Trophoblast cell (in vitro differentiated cells and primary cell): ENCODE measurements at regions not wholly inside any gene's neighbourhood (a gene's known extent, or its start where the extent isn't known, plus 50 kb on each side); places are given as distances from the start of the nearest gene placed in this dataset.
A peak's percentile ranks its signal among the peaks of the same experiment; 100 is the strongest.

Experiments used
- DNase-seq, 2 donors: peaks; one replicate each; pipeline ENCODE4 v3.0.0-alpha.2; 2016
- H2AFZ ChIP-seq: 2 replicates; pipeline ENCODE4 v1.6.1; 2013; ENCODE audit warnings: low read length, moderate library complexity, mild to moderate bottlenecking; ENCODE audit not compliant: insufficient read depth, poor library complexity
- H2AK5ac ChIP-seq: 2 replicates; pipeline ENCODE4 v1.6.1; 2013; ENCODE audit warnings: mild to moderate bottlenecking, low read length
- H2BK120ac ChIP-seq: 2 replicates; pipeline ENCODE4 v1.6.1; 2013; ENCODE audit warnings: low read length, mild to moderate bottlenecking, moderate library complexity; ENCODE audit not compliant: insufficient read depth, poor library complexity
- H2BK12ac ChIP-seq: 2 replicates; pipeline ENCODE4 v1.6.1; 2013; ENCODE audit warnings: mild to moderate bottlenecking, low read length, moderate library complexity
- H2BK5ac ChIP-seq: 2 replicates; pipeline ENCODE4 v1.6.1; 2013; ENCODE audit warnings: low read length, low read depth, moderate library complexity, mild to moderate bottlenecking; ENCODE audit not compliant: poor library complexity
- H3K14ac ChIP-seq: 2 replicates; pipeline ENCODE4 v1.6.1; 2013; ENCODE audit warnings: mild to moderate bottlenecking, low read length
- H3K18ac ChIP-seq: 2 replicates; pipeline ENCODE4 v1.6.1; 2013; ENCODE audit warnings: mild to moderate bottlenecking, low read length
- H3K23ac ChIP-seq: 2 replicates; pipeline ENCODE4 v1.6.1; 2013; ENCODE audit warnings: low read length
- H3K27ac ChIP-seq: 2 replicates; pipeline ENCODE4 v1.5.1; 2013; ENCODE audit warnings: low read depth, mild to moderate bottlenecking, inconsistent platforms, low read length, moderate library complexity
- H3K27me3 ChIP-seq: 2 replicates; pipeline ENCODE4 v1.6.1; 2013; ENCODE audit warnings: inconsistent platforms, mild to moderate bottlenecking, low read length, moderate library complexity; ENCODE audit not compliant: insufficient read depth
- H3K36me3 ChIP-seq, 2 experiments: 1 replicate in 1 of 2; 2 replicates in 1 of 2; pipeline ENCODE4 v1.6.1; 2013; ENCODE audit warnings: low read length in 2 of 2, mild to moderate bottlenecking in 2 of 2, moderate library complexity in 1 of 2; ENCODE audit not compliant: insufficient read depth in 2 of 2, control insufficient read depth in 1 of 2
- H3K4ac ChIP-seq: 2 replicates; pipeline ENCODE4 v1.6.1; 2013; ENCODE audit warnings: low read depth, mild to moderate bottlenecking, low read length, moderate library complexity
- H3K4me1 ChIP-seq, 2 experiments: 1 replicate in 1 of 2; 2 replicates in 1 of 2; pipeline ENCODE4 v1.6.1; 2013; ENCODE audit warnings: low read length in 2 of 2, mild to moderate bottlenecking in 2 of 2, moderate library complexity in 1 of 2; ENCODE audit not compliant: insufficient read depth in 2 of 2, control insufficient read depth in 1 of 2
- H3K4me2 ChIP-seq: 2 replicates; pipeline ENCODE4 v1.6.1; 2013; ENCODE audit warnings: inconsistent platforms, mild to moderate bottlenecking, low read length, moderate library complexity
- H3K4me3 ChIP-seq: 2 replicates; pipeline ENCODE4 v1.5.1; 2013; ENCODE audit warnings: mild to moderate bottlenecking, low read depth, low read length, inconsistent platforms
- H3K79me1 ChIP-seq: one replicate; pipeline ENCODE4 v1.6.1; 2013; ENCODE audit warnings: low read length
- H3K79me2 ChIP-seq: 2 replicates; pipeline ENCODE4 v1.6.1; 2013; ENCODE audit warnings: low read length, mild to moderate bottlenecking; ENCODE audit not compliant: control insufficient read depth, insufficient read depth, poor library complexity
- H3K9ac ChIP-seq: 2 replicates; pipeline ENCODE4 v1.6.1; 2013; ENCODE audit warnings: mild to moderate bottlenecking, low read length
- H3K9me3 ChIP-seq: 2 replicates; pipeline ENCODE4 v1.6.1; 2013; ENCODE audit warnings: low read depth, mild to moderate bottlenecking, control low read depth, inconsistent platforms, low read length; ENCODE audit not compliant: insufficient read depth
- H4K12ac ChIP-seq: 2 replicates; pipeline ENCODE4 v1.6.1; 2013; ENCODE audit warnings: low read depth, mild to moderate bottlenecking, low read length, moderate library complexity
- H4K8ac ChIP-seq: 2 replicates; pipeline ENCODE4 v1.6.1; 2013; ENCODE audit warnings: low read depth, mild to moderate bottlenecking, low read length, moderate library complexity
- H4K91ac ChIP-seq: one replicate; pipeline ENCODE4 v1.6.1; 2013; ENCODE audit warnings: low read depth, mild to moderate bottlenecking, low read length, moderate library complexity
- WGBS: extraction: QIAGEN DNeasy Blood & Tissue Kit; methylation state at CpG from one replicate; pipeline ENCODE4 v1.1.7; 2013; ENCODE audit warnings: missing lambda C conversion rate; ENCODE audit not compliant: insufficient read length, insufficient coverage; ENCODE audit errors: extremely low coverage; 5-methylcytosine and 5-hydroxymethylcytosine counted together

DNA sequence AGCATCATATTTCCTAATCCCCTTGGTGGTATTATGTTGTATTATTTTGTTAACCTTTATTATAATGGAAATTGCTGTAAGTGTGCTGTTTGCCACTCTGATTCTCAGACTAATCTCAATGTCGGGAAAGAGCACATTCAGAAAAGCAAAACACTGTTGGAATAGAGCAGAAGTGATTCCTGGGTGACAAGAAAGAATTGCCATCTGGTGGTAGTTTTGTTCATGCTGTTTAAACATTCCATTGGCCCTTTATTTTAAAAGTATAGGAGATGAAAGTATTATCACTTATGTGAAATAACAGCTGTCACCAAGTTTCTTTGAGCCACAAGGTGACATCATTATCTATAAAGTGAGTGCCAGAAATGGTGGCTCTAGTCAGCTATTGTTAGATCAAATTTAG, 301.3 kb upstream of the SGCD start:
- Histone ChIP-seq H3K4me1 (no peaks in the 10 kb centered on the region), H3K9me3 (no peaks in the 10 kb centered on the region), H3K4me2 (no peak overlapping the region), H4K91ac (no peak overlapping the region), H3K4ac (no peak overlapping the region), H4K12ac (no peak overlapping the region), H3K14ac (no peak overlapping the region), H3K79me1 (no peaks in the 10 kb centered on the region), H3K18ac (no peak overlapping the region), H2BK5ac (no peak overlapping the region), H2AFZ (no peak overlapping the region), H3K9ac (no peak overlapping the region), H4K8ac (no peak overlapping the region), H3K23ac (no peak overlapping the region), H2BK120ac (no peak overlapping the region), H3K27me3 (no peaks in the 10 kb centered on the region), H3K27ac (no peak overlapping the region), H2BK12ac (no peak overlapping the region), H3K36me3 (no peaks in the 10 kb centered on the region), H2AK5ac (no peak overlapping the region), H3K79me2 (no peaks in the 10 kb centered on the region), H3K4me3 (no peak overlapping the region)
- WGBS, result no CpG with 5 or more reads among the region's 1 CpG
- DNase-seq, result no peak

DNA sequence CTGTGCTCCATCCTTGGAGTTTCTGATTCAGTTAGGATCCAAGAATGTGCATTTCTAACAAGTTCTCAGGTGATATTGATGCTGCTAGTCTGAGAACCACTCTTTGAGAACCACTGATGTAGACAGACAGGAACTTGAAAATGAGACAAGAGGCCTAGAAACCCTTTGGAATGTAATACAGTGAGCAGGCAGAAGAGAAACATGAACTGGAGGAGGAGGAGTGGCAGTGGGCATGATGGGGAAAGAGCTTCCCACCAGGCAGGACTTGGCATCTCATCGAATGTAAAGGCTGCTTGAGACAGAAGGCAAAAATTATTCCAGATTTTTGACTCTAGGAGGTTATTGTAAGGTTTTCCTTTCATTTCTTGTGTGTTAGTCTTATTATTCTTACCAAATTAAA, 295.8 kb upstream of the SGCD start:
- no peak overlapping the region for H3K18ac ChIP-seq
- no peak overlapping the region for H3K27ac ChIP-seq

DNA sequence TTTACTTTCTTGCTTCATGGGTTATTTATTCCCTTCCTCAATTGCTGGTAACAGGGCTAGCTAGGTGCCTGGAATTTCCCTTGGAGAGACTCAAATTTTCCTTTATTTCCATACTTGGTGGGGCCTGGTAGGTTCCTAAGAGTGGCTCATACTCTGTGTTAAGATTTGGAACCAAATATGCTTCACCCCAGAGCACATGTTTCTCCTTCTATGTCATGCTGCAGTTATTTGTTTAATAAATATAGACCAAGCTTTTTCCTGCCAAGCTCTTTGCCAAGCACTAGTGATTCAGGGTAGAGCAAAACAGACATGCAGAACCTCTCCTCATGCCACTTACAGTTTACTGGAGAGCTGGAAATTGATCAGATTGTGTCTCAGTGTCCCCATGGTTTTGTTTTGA, 290.3 kb upstream of the SGCD start:
- no peak overlapping the region for H3K9ac ChIP-seq
- no peak for DNase-seq
- H2BK12ac ChIP-seq, result no peak overlapping the region
- no peak overlapping the region for H2AK5ac ChIP-seq
- H3K27ac ChIP-seq, result no peak overlapping the region
- H3K79me1 ChIP-seq, result no peaks in the 10 kb centered on the region
- no peaks in the 10 kb centered on the region for H3K9me3 ChIP-seq
- no peak overlapping the region for H4K8ac ChIP-seq
- H4K91ac ChIP-seq, result no peak overlapping the region
- no peaks in the 10 kb centered on the region for H3K27me3 ChIP-seq
- H2BK5ac ChIP-seq, result no peak overlapping the region
- H3K4me2 ChIP-seq, result no peak overlapping the region
- no peak overlapping the region for H3K23ac ChIP-seq
- H2BK120ac ChIP-seq, result no peak overlapping the region
- no peak overlapping the region for H3K4me3 ChIP-seq
- no peak overlapping the region for H3K4ac ChIP-seq
- H3K79me2 ChIP-seq, result no peaks in the 10 kb centered on the region
- no peak overlapping the region for H3K14ac ChIP-seq
- H3K4me1 ChIP-seq, result no peaks in the 10 kb centered on the region
- no peak overlapping the region for H4K12ac ChIP-seq
- no peaks in the 10 kb centered on the region for H3K36me3 ChIP-seq
- no peak overlapping the region for H3K18ac ChIP-seq
- H2AFZ ChIP-seq, result no peak overlapping the region

More for the DNA sequence above, 295.8 kb upstream of the SGCD start:
- Histone ChIP-seq H3K23ac (no peak overlapping the region), H3K79me1 (no peaks in the 10 kb centered on the region), H2BK120ac (no peak overlapping the region), H3K79me2 (no peaks in the 10 kb centered on the region), H3K9ac (no peak overlapping the region), H3K27me3 (no peaks in the 10 kb centered on the region), H2BK12ac (no peak overlapping the region), H2AFZ (no peak overlapping the region), H3K9me3 (no peaks in the 10 kb centered on the region), H2BK5ac (no peak overlapping the region), H3K4me1 (no peaks in the 10 kb centered on the region), H3K4me3 (no peak overlapping the region), H2AK5ac (no peak overlapping the region), H3K4ac (no peak overlapping the region), H3K4me2 (no peak overlapping the region), H3K36me3 (no peaks in the 10 kb centered on the region), H4K12ac (no peak overlapping the region), H4K91ac (no peak overlapping the region), H4K8ac (no peak overlapping the region), H3K14ac (no peak overlapping the region)
- DNase-seq, result no peak
- WGBS, result no CpG with 5 or more reads among the region's 1 CpG

DNA sequence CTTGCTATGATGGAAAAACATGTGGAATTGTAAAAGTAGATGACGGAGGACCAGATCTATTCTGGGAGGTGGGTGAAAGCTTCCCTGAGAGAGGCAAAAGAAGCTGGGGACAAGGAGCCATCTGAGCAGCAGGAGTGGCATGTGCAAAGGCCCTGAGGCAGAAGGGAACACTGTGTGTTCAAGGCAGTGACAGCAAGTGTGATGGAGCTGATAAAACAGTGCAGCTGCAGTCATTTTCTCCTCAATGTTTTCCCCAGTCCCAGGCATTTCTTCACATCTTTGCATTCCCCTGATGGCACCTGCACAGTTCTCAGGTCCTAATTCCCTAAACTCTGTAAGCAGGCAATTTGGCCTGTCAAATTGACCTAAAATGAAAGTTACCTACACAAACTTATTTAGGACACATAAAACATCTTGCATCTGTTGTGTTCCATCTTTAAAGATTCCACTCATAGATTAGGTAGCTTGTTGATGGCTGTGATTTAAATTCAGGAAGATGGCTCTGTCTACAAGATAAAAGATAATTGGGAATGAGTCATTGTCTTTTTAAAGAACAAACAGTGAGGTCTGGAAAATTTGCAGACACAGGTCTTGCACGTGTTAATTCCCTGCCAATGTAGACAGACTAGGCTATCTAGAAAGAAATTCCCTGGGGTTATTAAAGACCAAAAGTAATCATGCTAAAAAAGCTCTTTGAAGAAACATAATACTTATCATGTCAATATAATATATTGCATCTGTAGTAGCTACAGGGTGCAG, 289.6 kb upstream of the SGCD start:
- H3K4me3 ChIP-seq, result no peak overlapping the region
- H2BK120ac ChIP-seq, result no peak overlapping the region
- DNase-seq, result peak; percentile 47 to 64
- no peak overlapping the region for H4K91ac ChIP-seq
- no peak overlapping the region for H4K12ac ChIP-seq
- H3K9me3 ChIP-seq, result no peaks in the 10 kb centered on the region
- no peak overlapping the region for H2BK12ac ChIP-seq
- no peak overlapping the region for H3K27ac ChIP-seq
- no peak overlapping the region for H2AFZ ChIP-seq
- no peaks in the 10 kb centered on the region for H3K79me2 ChIP-seq
- H3K4me1 ChIP-seq, result no peaks in the 10 kb centered on the region
- WGBS, result no CpG with 5 or more reads among the region's 2 CpGs
- H3K18ac ChIP-seq, result no peak overlapping the region
- H3K23ac ChIP-seq, result no peak overlapping the region
- no peak overlapping the region for H3K4me2 ChIP-seq
- H3K9ac ChIP-seq, result no peak overlapping the region
- no peak overlapping the region for H2AK5ac ChIP-seq
- no peak overlapping the region for H3K14ac ChIP-seq
- H3K4ac ChIP-seq, result no peak overlapping the region
- no peak overlapping the region for H4K8ac ChIP-seq
- H2BK5ac ChIP-seq, result no peak overlapping the region
- H3K79me1 ChIP-seq, result no peaks in the 10 kb centered on the region
- H3K27me3 ChIP-seq, result no peaks in the 10 kb centered on the region
- no peaks in the 10 kb centered on the region for H3K36me3 ChIP-seq
